ENCODE measurements at regions not wholly inside any gene's neighbourhood (a gene's known extent, or its start where the extent isn't known, plus 50 kb on each side); places are given as distances from the start of the nearest gene placed in this dataset.

DNA sequence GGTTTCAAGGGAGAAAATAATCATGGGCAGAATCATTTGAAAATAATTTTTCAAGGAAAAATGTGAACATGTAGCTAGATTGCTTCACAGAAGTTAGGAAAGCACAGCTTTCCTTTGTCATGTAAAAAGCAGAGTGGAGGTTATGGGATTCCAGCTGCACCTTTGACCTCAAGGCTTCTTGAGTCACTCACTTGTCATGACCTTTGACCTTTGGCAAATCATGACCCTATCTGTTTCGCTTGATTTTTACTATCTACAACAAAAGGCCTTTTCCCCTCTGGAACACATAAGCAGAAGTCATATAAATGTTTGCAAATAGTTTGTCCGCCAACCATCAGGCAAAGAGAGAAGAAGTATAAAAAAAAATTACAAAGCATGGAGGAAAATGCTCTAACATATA lies 210.7 kb upstream of the MIR17HG start:
- no peak for DNase-seq (ENCODE audit: low spot score)

DNA sequence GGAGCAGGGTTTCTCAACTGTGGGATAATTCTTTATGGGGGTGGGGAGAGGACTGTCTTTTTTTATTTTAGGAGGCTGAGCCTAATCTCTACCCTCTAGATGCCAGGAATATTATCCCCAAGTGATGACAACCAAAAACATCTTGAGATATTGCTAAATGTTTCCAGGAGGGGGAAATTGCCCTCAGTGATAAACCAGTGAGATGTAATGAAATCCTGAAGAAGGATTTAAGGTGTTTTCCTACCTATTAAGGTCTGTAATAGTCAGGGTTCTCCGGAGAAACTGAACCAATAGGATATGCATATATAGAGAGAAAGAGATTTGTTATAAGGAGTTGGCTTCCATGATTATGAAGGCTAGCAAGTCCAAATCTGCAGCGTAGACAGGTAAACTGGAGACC lies 208.3 kb upstream of the MIR17HG start:
- no peak for DNase-seq (ENCODE audit: low spot score)

DNA sequence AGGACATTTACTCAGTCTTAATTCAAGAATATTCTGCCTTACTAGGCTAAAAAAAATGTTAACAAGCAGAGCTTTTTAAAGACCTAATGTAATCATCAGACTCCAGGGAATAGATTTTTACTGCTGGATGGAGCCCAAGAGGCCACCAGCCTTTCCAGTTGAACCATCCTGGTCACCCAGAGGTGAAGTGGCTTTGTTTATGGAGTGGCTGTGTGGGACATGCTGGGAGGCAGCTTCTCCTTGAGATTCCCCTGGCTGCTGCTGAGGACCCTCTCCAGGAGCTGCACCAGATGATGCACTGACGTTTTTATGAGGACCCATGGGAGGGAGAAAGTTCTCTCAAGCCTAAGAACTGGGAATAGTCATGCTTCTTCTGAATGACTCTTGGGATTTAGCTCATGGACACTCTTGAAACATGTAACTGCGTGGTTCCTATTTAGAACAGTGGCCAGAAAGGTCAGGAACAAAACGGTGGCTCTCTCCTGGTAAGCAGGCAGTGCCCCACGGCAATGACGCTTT lies 205.9 kb upstream of the MIR17HG start:
- no peak for DNase-seq (ENCODE audit: low spot score)

DNA sequence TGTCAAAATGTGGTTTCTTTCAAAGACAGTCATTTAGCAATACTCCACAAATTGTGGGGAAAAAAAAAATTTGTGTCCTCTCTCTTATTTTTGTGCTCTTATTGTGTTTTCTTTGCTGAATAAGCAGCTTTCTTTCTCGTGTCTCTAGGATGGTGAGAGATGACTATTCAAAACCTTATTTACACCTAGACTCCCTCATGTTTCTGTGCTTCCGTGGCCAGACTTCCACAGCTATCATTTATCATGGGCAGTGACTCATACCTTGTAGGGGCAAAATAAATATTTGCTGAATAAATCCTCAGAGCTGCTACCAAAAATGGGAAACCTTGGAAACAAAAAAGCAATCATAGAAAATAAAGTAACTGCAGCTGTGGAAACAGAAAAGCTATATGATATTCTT lies 204.9 kb upstream of the MIR17HG start:
- no peak for DNase-seq (ENCODE audit: low spot score)

DNA sequence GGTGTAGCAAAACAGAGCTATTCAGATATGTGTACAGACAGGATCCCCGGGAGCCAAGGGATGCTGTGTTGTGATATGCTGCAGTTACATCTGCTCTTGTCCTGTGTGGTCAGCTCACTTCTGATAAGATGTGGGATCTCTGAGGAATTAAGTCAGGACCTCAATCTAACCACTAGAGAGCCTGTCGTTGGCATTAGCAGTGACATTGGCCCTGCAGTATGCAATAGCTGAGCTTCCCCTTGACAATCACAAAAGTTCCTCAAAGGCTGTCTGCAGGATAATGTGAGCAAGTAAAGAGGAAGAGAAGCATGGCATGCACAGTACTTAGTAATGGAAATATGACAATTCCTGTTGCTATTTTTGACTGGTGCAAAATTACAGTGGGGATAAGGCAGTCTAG lies 203.4 kb upstream of the MIR17HG start:
- DNase-seq (ENCODE audit: low spot score): no peak

DNA sequence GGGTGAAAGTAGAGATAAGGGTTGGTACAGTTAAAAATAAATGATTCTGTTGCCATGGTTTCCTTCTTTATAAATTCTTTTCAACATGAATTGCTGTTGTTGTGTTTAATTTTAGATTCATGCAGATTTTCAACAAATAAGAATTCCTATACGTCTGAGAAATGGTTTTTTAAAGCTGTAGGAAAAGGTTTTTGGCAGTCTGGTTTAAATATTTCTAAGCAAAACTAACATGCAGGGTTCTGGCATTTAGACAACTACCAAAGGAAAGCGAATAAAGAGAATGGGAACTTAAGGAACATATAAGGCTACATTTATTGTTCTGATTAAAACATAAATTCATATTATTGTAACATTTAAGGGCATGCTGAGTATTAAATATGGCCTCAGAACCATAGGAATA lies 203.0 kb upstream of the MIR17HG start:
- no peak for DNase-seq (ENCODE audit: low spot score)

DNA sequence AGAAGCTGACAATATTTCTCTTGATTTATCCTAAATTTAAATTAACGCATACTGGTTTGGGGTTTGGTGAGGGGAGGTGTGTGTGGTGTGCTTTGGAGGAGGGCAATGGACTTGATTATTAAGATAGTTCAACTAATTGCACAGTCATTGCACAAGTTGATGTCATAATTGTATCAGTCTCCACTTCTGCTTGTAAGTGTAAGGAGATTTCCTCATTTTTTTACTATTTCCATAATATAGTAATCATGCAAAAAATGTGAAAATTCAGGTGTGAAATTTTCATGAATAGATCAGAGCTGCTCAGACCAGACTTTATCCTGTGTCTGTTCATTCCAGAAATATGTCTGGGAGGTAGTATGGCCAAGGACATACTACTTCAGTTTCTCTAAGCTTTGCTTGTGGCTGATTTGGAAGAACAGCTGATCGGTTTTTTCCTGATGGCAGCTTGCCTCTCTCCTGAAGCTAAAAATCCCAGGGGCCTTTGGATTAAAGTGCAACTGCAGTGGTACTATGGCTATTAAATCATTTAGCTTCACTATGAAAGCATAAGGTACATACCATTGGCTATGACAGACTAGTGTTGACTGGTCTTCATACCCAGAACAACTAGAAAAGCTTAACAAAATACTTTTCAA lies 201.8 kb upstream of the MIR17HG start:
- no peak for DNase-seq (ENCODE audit: low spot score)

DNA sequence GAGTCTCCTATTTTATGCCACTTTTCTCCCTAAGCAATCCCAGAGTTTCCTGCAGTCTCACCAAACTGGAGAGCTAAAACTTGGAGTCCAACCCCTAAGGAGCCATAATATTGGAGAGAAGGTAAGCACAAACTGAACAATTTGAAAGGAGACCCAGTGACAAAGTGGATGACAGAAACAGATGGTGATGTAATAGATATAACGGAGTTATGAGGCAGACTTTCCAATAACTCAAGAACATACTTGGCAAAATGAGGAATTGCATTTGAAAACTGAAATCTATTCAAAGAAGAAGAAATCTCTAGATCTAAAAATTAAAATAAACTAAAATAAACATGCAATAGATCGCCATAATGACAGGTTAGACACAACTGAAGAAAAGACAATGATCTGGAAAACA lies 200.9 kb upstream of the MIR17HG start:
- no peak for DNase-seq (ENCODE audit: low spot score)

DNA sequence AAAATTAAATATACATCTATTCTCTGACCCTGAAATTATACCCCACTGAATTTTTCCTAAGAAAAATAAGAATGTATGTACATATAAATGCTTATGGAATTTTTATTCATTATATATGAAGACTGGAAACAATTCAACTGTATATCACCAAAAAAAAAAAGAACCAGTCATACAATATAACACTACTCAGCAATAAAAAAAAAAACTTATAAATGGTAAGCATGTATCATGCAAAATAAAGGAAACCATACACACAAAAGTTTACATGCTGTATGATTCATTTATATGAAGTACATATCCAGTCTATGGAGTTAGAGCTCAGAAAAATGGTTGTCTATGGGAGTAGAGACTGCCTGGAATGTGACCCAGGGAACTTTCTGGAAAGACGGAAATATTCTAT lies 199.4 kb upstream of the MIR17HG start:
- no peak for DNase-seq (ENCODE audit: low spot score)

DNA sequence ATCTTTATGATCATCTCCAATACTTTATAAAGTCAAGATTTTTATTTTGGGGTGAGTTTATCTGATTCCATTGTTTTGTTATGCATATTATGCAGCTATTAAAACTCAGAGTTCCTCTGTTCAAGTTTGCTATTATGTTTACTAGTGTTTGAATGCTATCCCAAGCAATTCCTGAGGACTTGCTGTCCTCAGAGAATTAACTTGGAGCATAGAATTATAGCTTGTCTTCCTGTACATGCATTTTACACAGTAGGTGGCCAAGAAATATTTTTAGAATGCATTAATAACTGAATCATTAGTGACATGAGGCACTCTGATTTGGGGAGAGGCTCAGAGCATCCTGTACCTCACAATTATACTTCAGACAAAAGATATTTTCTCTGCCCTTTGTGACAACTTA lies 195.6 kb upstream of the MIR17HG start:
- no peak for DNase-seq (ENCODE audit: low spot score)

DNA sequence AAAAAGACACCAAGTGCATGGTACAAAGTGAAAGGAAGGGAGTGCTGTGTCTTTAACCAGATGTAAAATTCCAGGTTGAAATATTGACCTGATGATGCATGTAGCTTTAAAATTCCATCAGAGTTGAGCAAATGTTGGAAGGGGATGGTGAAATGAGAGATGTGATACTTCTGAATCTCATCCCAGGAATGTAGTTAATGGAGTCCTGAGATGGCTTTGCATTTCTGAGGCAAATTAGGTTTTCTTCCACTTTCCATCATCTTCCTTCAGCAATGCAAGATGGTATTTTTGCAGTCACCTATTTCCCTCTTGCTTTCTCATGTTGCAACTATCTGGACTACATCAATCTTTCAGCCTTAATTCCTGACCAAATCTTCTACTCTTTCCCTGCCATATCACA lies 194.1 kb upstream of the MIR17HG start:
- DNase-seq (ENCODE audit: low spot score): no peak

DNA sequence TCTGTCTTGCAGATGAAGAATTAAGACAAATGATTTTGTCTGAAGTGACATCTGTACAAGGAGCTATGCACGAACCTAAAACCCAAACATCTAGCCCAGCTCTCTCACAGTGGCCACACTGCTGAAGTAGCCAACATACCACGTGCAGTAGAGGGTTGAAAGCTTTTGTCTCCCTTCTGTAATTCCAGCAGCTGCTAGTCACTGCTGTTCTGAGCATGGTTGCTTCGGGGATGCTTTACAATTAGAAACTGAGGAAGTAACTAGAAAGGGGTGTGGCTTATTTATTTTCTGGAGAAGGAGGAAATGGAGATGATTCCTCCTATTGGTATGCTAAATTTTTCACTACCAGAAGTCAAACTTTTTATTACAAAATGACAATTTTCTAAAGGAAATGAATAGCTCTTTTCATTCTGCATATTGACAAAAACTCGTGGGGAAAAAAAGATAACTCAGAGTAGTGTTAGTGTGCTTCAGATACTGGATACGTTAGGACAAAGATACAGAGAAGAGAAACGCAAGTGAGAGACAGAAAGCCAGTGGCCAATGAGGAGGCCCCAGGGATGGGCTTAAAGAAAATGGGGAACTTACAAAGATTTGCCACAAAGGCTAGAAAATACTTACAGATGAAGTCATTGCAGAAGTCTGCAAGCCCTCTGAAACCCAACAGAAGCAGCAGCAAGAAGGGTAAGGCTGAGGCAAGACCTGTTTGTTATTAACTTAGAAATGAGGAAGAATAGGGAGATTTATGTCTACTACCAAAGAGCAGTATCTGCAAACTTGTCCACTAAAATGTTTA lies 192.7 kb upstream of the MIR17HG start:
- DNase-seq (ENCODE audit: low spot score): no peak

DNA sequence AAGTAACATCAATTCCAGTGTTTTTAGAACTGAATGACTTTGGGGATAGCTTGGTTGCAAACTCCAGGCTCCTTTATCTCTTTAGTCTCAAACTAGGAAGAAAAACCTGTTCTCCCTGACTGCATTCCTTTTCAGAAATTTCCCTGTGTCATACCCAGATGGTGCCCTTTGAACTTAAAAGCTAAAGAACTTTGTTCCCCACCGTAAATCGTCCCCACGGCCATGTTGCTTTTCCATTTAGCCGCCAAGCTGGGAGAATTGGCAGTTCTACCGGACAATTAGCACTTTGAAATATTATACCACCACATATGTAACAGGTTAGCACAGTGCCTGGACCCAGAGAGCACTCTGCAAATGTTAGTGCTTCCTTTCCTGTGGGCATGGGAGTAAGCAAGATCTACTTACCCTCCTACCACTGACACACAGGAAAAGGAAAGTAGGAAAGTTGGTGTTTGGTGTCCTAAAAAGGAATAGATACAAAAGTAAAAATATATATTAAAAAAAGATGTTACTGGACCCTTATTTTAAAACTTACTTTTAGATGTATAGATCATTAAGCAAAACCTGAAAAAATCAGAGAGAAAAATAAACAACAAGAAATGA lies 191.9 kb upstream of the MIR17HG start:
- no peak for DNase-seq (ENCODE audit: low spot score)

DNA sequence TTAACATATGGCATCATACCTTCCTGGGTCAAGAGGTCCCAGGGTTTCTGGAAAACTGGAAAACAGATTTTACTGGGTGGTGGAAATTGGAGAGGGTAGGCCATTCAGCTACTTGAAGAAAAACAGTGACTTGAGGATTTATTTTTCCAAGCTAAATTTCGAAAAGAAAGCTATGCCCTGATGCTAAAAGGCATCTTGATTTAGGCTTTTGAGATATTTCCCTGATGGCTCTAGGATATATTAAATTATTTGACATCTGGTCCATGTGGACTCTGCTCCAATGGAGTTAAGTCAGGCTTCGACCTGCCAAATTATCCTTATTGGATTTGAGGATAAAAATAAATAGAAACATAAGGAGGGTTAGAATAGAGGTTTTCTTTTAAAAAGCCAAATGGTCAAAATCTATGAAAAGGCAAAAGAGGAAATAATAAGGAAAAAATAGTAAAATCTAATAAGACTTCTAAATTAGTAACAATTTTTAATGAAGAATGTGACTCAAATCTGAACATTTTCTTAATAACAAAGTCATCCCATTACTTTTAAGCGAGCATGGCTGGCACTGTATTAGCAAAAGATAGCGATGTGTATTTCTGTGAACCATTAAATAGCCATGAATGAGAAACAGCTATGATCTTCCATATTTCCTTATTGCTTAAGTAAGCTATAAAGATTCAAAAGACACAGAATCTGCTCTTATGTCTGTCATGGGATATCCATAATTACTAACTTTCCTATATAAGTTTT lies 190.0 kb upstream of the MIR17HG start:
- DNase-seq (ENCODE audit: low spot score): no peak

DNA sequence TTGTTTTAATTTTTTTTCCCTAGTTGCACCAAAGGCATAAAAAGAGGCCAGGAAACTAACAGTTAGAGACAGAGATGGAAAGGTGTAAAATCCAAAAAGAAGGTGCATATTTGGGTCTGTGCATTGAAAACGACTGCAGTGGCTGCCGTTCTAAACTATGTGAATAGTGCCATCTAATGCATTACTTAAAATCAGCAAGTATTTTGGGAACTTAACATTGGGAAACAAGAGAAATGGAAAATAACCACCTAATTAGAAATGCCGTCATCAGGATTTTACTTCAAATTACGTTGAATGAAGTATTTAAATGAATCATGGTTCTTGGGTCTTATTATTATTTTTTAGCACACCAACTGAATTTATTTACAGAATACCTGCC lies 189.5 kb upstream of the MIR17HG start:
- DNase-seq (ENCODE audit: low spot score): no peak

DNA sequence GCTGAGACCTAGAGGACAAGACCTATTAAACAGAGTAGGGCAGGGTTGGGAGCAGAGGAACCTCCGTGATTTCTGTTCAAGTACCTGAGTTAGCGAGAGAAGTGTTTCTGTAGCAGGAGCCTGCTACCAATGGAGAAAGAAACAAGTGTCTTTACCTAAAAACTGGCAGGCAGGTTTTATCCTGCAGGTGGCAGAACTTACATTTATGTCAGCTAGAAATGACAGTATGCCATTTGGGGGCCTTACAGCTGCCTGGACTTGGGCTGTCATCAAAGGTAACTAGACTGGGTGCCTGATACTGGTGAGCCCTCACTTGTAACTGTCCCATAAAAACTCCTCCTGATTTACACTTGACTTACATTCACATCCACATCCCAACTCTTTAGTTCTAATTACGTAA lies 185.3 kb upstream of the MIR17HG start:
- DNase-seq (ENCODE audit: low spot score): no peak

DNA sequence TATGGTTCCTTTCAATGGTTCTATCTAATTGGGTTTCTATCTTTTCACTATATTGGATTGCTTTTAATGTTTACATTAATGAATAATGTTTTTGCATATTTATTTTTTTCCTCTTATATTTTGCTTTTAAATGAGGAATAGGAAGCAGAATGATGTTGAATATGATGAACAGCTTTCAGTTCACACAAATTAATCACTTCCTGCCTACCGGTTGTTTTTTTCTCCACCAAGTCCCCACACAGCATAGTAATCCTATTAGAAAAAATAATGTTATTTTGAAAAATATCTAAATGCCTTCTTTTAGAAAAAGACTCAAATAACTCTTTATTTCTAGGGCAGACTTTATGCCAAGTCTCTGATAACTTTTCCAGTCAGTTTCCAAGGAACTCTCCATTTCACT lies 184.9 kb upstream of the MIR17HG start:
- DNase-seq (ENCODE audit: low spot score): no peak

DNA sequence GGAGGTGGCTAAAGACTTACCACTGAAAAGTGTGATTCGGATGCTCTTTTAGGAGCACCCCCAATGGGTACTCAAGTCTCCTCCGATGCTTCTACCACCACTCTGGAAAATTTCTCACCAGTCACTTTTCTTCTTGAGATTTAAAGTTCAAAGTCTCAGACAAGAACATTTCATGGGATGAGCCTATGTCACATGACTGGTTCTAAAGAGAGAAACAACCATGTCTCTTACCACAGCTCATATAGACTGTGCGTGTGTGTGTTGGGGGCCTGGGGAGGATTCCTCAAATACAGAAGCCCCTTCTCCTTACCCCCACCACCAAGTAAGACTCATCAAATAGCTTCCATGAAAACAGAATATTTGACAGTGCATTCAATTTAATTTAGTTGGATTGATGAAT lies 181.7 kb upstream of the MIR17HG start:
- no peak for DNase-seq (ENCODE audit: low spot score)

DNA sequence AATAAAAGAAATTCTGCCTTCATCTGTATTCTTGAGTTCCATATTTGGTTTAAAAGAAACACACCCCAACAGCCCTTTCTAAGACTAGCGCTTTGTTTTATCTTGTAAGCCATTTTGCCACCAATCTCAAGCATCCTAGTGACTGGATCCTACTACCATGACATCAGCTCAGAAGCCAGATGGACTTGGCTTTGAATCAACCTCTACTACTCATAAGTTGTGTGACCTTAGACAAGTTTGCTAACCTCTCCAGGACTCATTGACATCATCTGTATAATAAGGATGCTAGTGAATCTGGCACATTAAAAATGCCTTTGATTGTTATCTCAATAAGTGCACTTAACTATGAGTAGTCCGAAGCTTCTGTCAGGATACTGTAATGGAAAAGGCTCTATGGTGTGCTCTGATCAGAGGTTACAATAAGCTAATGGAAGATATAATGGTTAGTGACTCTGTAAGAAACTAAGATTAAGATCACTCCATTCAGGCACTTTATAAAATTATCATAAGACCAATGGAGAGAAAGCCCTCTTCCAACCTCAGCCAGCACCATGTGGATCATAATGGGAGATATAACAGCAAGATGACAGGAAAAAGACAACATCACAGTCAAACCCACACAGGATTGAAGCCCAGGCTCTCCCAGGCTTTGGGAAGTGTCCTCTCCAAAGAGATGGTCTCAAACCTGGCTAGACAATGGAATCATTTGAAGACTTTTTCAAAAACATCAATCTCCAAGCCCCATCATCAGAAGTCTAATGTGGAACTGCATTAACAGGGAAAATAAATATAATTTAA lies 180.6 kb upstream of the MIR17HG start:
- DNase-seq (ENCODE audit: low spot score): no peak

DNA sequence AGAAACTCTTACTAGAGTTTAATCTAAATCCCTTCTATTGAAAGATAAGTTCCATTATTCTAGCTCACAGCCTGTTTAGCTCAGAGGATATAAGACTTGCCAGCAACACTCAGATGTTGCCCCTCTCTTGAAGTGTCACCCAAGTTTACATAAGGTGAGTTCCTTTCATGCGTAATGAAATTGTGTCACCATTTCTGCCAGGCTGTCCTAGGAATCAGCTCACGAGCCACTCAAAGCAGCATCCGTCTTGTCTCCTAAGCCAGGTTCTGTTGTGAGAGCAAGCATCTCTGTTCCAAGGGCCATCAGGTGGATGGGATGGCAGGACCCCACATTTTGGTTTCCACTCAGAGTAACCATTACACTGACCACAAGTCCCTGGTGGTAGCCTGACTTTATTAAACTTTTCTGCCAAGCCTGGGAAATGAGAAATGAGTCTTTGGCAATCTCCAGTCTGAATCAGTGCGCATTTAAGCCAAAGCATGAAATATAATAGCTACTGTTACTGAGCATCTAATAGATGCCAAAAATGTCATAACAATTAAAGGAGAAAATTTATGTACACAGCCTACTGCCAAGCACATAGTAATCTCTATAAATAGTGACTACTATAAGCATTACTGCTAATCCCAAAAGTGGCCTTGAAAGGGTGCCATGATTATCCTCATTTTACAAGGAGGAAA lies 179.6 kb upstream of the MIR17HG start:
- DNase-seq (ENCODE audit: low spot score): no peak

DNA sequence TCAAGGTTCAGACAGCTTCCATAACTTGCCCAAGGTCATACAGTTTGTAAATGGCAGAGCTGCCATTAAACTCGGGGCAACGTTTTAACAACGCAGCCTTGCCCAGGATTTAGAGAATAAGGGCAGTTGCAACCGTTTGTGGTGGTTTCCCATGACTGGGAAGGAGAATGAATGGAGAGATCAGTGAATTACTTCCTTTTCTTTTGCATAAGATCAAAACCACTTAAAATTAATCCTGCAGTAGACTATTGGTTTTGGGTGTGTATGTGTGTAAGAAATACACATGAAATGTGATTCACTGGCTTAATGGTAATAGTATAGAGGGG lies 179.1 kb upstream of the MIR17HG start:
- DNase-seq (ENCODE audit: low spot score): no peak

Data from AG08396 (cell line).